IMR-90 (cell line): ENCODE measurements at regions not wholly inside any gene's neighbourhood (a gene's known extent, or its start where the extent isn't known, plus 50 kb on each side); places are given as distances from the start of the nearest gene placed in this dataset.

ENCODE experiments used
- ATAC-seq: fragments of 200-7000 bp; cut with Tn5 transposase; 2 replicates; pipeline ENCODE4 v1.9.1; 2020; ENCODE audit warnings: low read depth, mild to moderate bottlenecking, moderate library complexity
- BruUV-seq: library from RNA; stranded (reverse); fragments of 400-500 nt; replicated peaks from 2 replicates; lab custom pipeline; 2021; lab: Mats Ljungman, UMichigan
- CTCF ChIA-PET: fragments of 300-600 bp; formaldehyde crosslinking; extraction: SDS; loops from one replicate; lab custom pipeline; 2021; ENCODE audit warnings: antibody characterized with exemption; lab: Yijun Ruan, JAX
- POLR2A ChIA-PET: fragments of 300-600 bp; sonication (Branson Sonifier 250); formaldehyde crosslinking; loops from one replicate; lab custom pipeline; 2022; ENCODE audit warnings: antibody characterized with exemption; ENCODE audit not compliant: unreplicated experiment; lab: Charles Lee
- DNase-seq: peaks from one replicate; pipeline ENCODE4 v3.0.0; 2013
- H2AFZ ChIP-seq: replicated peaks from 2 replicates; pipeline ENCODE3; 2013; ENCODE audit warnings: low read length, mild to moderate bottlenecking; ENCODE audit not compliant: poor library complexity
- H2AK5ac ChIP-seq: 2 replicates; pipeline ENCODE4 v1.6.1; 2013; ENCODE audit warnings: low read depth, low read length, inconsistent platforms
- H2AK9ac ChIP-seq: replicated peaks from 2 replicates; pipeline ENCODE3; 2013; ENCODE audit warnings: mild to moderate bottlenecking, low read depth, low read length, moderate library complexity; ENCODE audit not compliant: poor library complexity
- H2BK120ac ChIP-seq: 2 replicates; pipeline ENCODE4 v1.6.1; 2013; ENCODE audit warnings: low read depth, low read length, inconsistent platforms
- H2BK15ac ChIP-seq: 3 replicates; pipeline ENCODE4 v1.6.1; 2013; ENCODE audit warnings: low read depth, low read length, inconsistent platforms
- H2BK20ac ChIP-seq: 2 replicates; pipeline ENCODE4 v1.6.1; 2013; ENCODE audit warnings: low read depth, mild to moderate bottlenecking, inconsistent platforms, low read length, moderate library complexity
- H2BK5ac ChIP-seq: 2 replicates; pipeline ENCODE4 v1.6.1; 2013; ENCODE audit warnings: mild to moderate bottlenecking, low read depth, low read length, inconsistent platforms; ENCODE audit not compliant: poor library complexity, severe bottlenecking
- H3K14ac ChIP-seq: replicated peaks from 2 replicates; pipeline ENCODE4 v1.6.1; 2013; ENCODE audit warnings: low read depth, low read length, inconsistent platforms
- H3K18ac ChIP-seq: 2 replicates; pipeline ENCODE4 v1.6.1; 2013; ENCODE audit warnings: low read depth, low read length, control low read depth
- H3K23ac ChIP-seq: 2 replicates; pipeline ENCODE4 v1.6.1; 2013; ENCODE audit warnings: low read depth, low read length, inconsistent platforms
- H3K27ac ChIP-seq: 2 replicates; pipeline ENCODE4 v1.5.1; 2013; ENCODE audit warnings: mild to moderate bottlenecking, control low read depth, low read length; ENCODE audit not compliant: insufficient read depth
- H3K27me3 ChIP-seq: 2 replicates; pipeline ENCODE4 v1.6.1; 2013; ENCODE audit warnings: low read length; ENCODE audit not compliant: control insufficient read depth, insufficient read depth
- H3K36me3 ChIP-seq: 2 replicates; pipeline ENCODE4 v1.6.1; 2013; ENCODE audit warnings: low read length, mixed read lengths; ENCODE audit not compliant: control insufficient read depth, insufficient read depth
- H3K4ac ChIP-seq: 2 replicates; pipeline ENCODE4 v1.6.1; 2013; ENCODE audit warnings: low read depth, low read length, inconsistent platforms
- H3K4me1 ChIP-seq: 2 replicates; pipeline ENCODE4 v1.6.1; 2013; ENCODE audit warnings: low read length, mixed read lengths; ENCODE audit not compliant: control insufficient read depth, insufficient read depth
- H3K4me2 ChIP-seq: 2 replicates; pipeline ENCODE4 v1.6.1; 2013; ENCODE audit warnings: low read depth, mild to moderate bottlenecking, control low read depth, low read length, moderate library complexity
- H3K4me3 ChIP-seq: 2 replicates; pipeline ENCODE4 v1.5.1; 2013; ENCODE audit warnings: low read depth, mild to moderate bottlenecking, control low read depth, low read length, moderate library complexity; ENCODE audit not compliant: insufficient read depth
- H3K56ac ChIP-seq: 2 replicates; pipeline ENCODE4 v1.6.1; 2013; ENCODE audit warnings: low read length, inconsistent platforms; ENCODE audit not compliant: insufficient read depth; ENCODE audit errors: extremely low read depth
- H3K79me1 ChIP-seq, 2 experiments: 2 replicates each; pipeline ENCODE4 v1.6.1; 2013; ENCODE audit warnings: low read length in 2 of 2, inconsistent platforms in 1 of 2, low read depth in 1 of 2
- H3K9ac ChIP-seq: 2 replicates; pipeline ENCODE4 v1.6.1; 2013; ENCODE audit warnings: low read depth, low read length, control low read depth
- H3K9me1 ChIP-seq: 2 replicates; pipeline ENCODE4 v1.6.1; 2013; ENCODE audit warnings: low read length, inconsistent platforms; ENCODE audit not compliant: insufficient read depth
- H3K9me3 ChIP-seq: 2 replicates; pipeline ENCODE4 v1.6.1; 2013; ENCODE audit warnings: low read length; ENCODE audit not compliant: control insufficient read depth, insufficient read depth
- H4K20me1 ChIP-seq: 2 replicates; pipeline ENCODE4 v1.6.1; 2013; ENCODE audit warnings: low read length, inconsistent platforms; ENCODE audit not compliant: insufficient read depth
- H4K5ac ChIP-seq: 2 replicates; pipeline ENCODE4 v1.6.1; 2013; ENCODE audit warnings: mild to moderate bottlenecking, low read depth, low read length, control low read depth
- H4K8ac ChIP-seq, 2 experiments: 2 replicates each; pipeline ENCODE4 v1.6.1; 2013; ENCODE audit warnings: low read depth in 2 of 2, low read length in 2 of 2, control low read depth in 1 of 2, inconsistent platforms in 1 of 2
- H4K91ac ChIP-seq: 2 replicates; pipeline ENCODE4 v1.6.1; 2013; ENCODE audit warnings: low read depth, low read length, inconsistent platforms; ENCODE audit not compliant: insufficient read depth
- BHLHE40 ChIP-seq: fragments of 150-350 bp; IDR thresholded peaks from 2 replicates; pipeline ENCODE4 v1.6.1; 2016; ENCODE audit warnings: mild to moderate bottlenecking, low read depth, low read length
- CEBPB ChIP-seq: IDR thresholded peaks from 2 replicates; pipeline ENCODE4 v1.6.1; 2012; ENCODE audit warnings: low read depth, low read length, improper control_type of control experiment
- CHD1 ChIP-seq: IDR thresholded peaks from 2 replicates; pipeline ENCODE4 v1.6.1; 2012; ENCODE audit warnings: low read depth, low read length, improper control_type of control experiment
- CTCF ChIP-seq: conservative IDR thresholded peaks from 2 replicates; pipeline ENCODE4 v1.5.1; 2012; ENCODE audit warnings: mild to moderate bottlenecking, low read depth, low read length, improper control_type of control experiment
- ELK1 ChIP-seq: fragments of 150-350 bp; IDR thresholded peaks from 2 replicates; pipeline ENCODE4 v1.6.1; 2016; ENCODE audit warnings: low read depth, mild to moderate bottlenecking, low read length, moderate library complexity, borderline replicate concordance
- FOS ChIP-seq: fragments of 150-350 bp; IDR thresholded peaks from 2 replicates; pipeline ENCODE4 v1.6.1; 2016; ENCODE audit warnings: low read depth, low read length
- MAFK ChIP-seq: IDR thresholded peaks from 2 replicates; pipeline ENCODE4 v1.6.1; 2012; ENCODE audit warnings: low read depth, low read length, improper control_type of control experiment
- MAZ ChIP-seq: IDR thresholded peaks from 2 replicates; pipeline ENCODE4 v1.6.1; 2012; ENCODE audit warnings: low read depth, mild to moderate bottlenecking, low read length, improper control_type of control experiment, moderate library complexity, borderline replicate concordance
- MXI1 ChIP-seq: IDR thresholded peaks from 2 replicates; pipeline ENCODE4 v1.6.1; 2012; ENCODE audit warnings: low read depth, mild to moderate bottlenecking, low read length, moderate library complexity, borderline replicate concordance
- NFE2L2 ChIP-seq: fragments of 150-350 bp; IDR thresholded peaks from 2 replicates; pipeline ENCODE4 v1.6.1; 2016; ENCODE audit warnings: low read depth, mild to moderate bottlenecking, low read length
- POLR2A ChIP-seq: IDR thresholded peaks from 2 replicates; pipeline ENCODE4 v1.6.1; 2012; ENCODE audit warnings: mild to moderate bottlenecking, low read depth, low read length
- RAD21 ChIP-seq: IDR thresholded peaks from 2 replicates; pipeline ENCODE4 v1.6.1; 2012; ENCODE audit warnings: low read length, improper control_type of control experiment
- RCOR1 ChIP-seq: IDR thresholded peaks from 2 replicates; pipeline ENCODE4 v1.6.1; 2012; ENCODE audit warnings: mild to moderate bottlenecking, low read length, improper control_type of control experiment; ENCODE audit not compliant: insufficient replicate concordance
- RFX5 ChIP-seq: IDR thresholded peaks from 2 replicates; pipeline ENCODE4 v1.8.0; 2012; ENCODE audit warnings: low read depth, mild to moderate bottlenecking, low read length, moderate library complexity
- SMC3 ChIP-seq: fragments of 150-350 bp; IDR thresholded peaks from 2 replicates; pipeline ENCODE4 v1.6.1; 2016; ENCODE audit warnings: low read depth, mild to moderate bottlenecking, antibody characterized with exemption, low read length, moderate library complexity
- USF2 ChIP-seq: fragments of 150-350 bp; IDR thresholded peaks from 2 replicates; pipeline ENCODE4 v1.6.1; 2017; ENCODE audit warnings: mild to moderate bottlenecking, antibody characterized with exemption, low read length, low read depth
- WGBS, 2 experiments: methylation state at CpG; one replicate each; pipeline versions ENCODE4 v1.1.5 to v1.1.7; 2013; ENCODE audit warnings: missing lambda C conversion rate in 2 of 2; ENCODE audit not compliant: insufficient read length in 1 of 2; ENCODE audit errors: extremely low coverage in 2 of 2; 5-methylcytosine and 5-hydroxymethylcytosine counted together
- dilution Hi-C: fragments of 300-500 bp; cut with HindIII; formaldehyde crosslinking; loops from one replicate; pipeline ENCODE4 v1.14.3; 2018; ENCODE audit warnings: low sequenced_read_pairs; ENCODE audit not compliant: unreplicated experiment
- in situ Hi-C: fragments of 300-500 bp; cut with MboI; formaldehyde crosslinking; loops from 3 replicates; pipeline ENCODE4 v1.14.3; 2019; ENCODE audit warnings: low sequenced_read_pairs, inconsistent platforms, mixed read lengths
- intact Hi-C: fragments of 100-400 bp; cut with micrococcal nuclease; formaldehyde crosslinking; loops from 2 replicates; pipeline ENCODE4 v1.10.0; 2022

- CTCF ChIA-PET: no interaction called here
- no peak overlapping the region for H3K56ac ChIP-seq
- no peak overlapping the region for H3K18ac ChIP-seq
- in situ Hi-C loops (no loop called here), dilution Hi-C loops (no loop called here), intact Hi-C loops (no loop called here)
- peaks cover 3% of the 10 kb centered on the region for H3K4me1 ChIP-seq
- no peak overlapping the region for H2BK20ac ChIP-seq
- no peaks in the 10 kb centered on the region for H4K20me1 ChIP-seq
- H3K9me3 ChIP-seq: no peaks in the 10 kb centered on the region
- H3K27me3 ChIP-seq: no peaks in the 10 kb centered on the region
- no peak overlapping the region for H2BK15ac ChIP-seq
- no peak overlapping the region for H3K4ac ChIP-seq
- TF ChIP-seq NFE2L2 (no peak), USF2 (no peak), CEBPB (no peak), MAFK (no peak), MAZ (no peak), RFX5 (no peak), POLR2A (no peak), CTCF (no peak), BHLHE40 (no peak), ELK1 (no peak), MXI1 (no peak), SMC3 (no peak), RCOR1 (no peak), CHD1 (no peak), RAD21 (no peak), FOS (no peak)
- no peak overlapping the region for H2AK9ac ChIP-seq
- H2BK120ac ChIP-seq: no peak overlapping the region
- H2BK5ac ChIP-seq: no peak overlapping the region
- H3K79me1 ChIP-seq: no peaks in the 10 kb centered on the region
- H2AFZ ChIP-seq: no peak overlapping the region
- no TSS peak for BruUV-seq
- H3K9ac ChIP-seq: no peak overlapping the region
- no peak overlapping the region for H4K91ac ChIP-seq
- no peak overlapping the region for H4K8ac ChIP-seq
- no peak overlapping the region for H4K5ac ChIP-seq
- H3K27ac ChIP-seq: no peak overlapping the region
- H3K14ac ChIP-seq: no peak overlapping the region
- DNase-seq: no peak
- no peaks in the 10 kb centered on the region for H3K36me3 ChIP-seq
- POLR2A ChIA-PET: no interaction called here
- no CpG with 5 or more reads among the region's 9 CpGs for WGBS, 2 experiments
- H3K4me3 ChIP-seq: no peak overlapping the region
- H2AK5ac ChIP-seq: no peak overlapping the region
- ATAC-seq: no peak
- H3K4me2 ChIP-seq: no peak overlapping the region
- H3K9me1 ChIP-seq: peaks cover 4% of the 10 kb centered on the region; the same call in 1 of the 2 replicates
- H3K23ac ChIP-seq: no peak overlapping the region
These were observed 346.7 kb downstream of the PLK2 start for GRCh38 chr5:58113172-58113571.
